HG03342 (cell line): ENCODE measurements at regions not wholly inside any gene's neighbourhood (a gene's known extent, or its start where the extent isn't known, plus 50 kb on each side); places are given as distances from the start of the nearest gene placed in this dataset.
"Not testable (repeated sequence)": the region's sequence is repeated elsewhere in the genome, so short reads cannot be mapped to it uniquely, and the experiment has no call there.

Experiments
- ATAC-seq: cut with Tn5 transposase; IDR thresholded peaks from one replicate; pipeline ENCODE4 v1.9.1; 2021; ENCODE audit warnings: mild to moderate bottlenecking, moderate library complexity; ENCODE audit not compliant: unreplicated experiment

GRCh38 chr5:174998131-174998730 lies 273.8 kb downstream of the MSX2 start:
- ATAC-seq, result no peak

DNA sequence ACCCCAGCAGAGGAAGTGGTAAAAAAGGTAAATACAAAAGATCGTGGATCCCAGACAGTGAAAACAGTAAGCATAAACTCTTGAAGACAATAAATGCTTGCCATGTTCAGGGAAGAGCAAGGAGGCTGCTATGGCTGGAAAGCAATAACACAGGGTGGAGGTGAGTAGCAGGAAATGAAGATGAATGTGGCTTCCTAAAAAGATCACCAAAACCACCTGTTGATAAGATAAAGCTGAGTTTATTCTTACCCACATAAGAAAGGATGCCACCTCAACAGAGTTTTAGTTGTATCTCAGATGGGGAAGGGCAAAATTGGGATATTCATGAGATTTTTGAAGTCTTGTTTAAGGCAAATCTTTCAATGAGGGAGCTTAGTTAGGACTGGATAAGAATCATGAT lies 273.3 kb downstream of the MSX2 start:
- ATAC-seq, result no peak

GRCh38 chr5:174996941-174997340 lies 272.6 kb downstream of the MSX2 start:
- ATAC-seq, result no peak

DNA sequence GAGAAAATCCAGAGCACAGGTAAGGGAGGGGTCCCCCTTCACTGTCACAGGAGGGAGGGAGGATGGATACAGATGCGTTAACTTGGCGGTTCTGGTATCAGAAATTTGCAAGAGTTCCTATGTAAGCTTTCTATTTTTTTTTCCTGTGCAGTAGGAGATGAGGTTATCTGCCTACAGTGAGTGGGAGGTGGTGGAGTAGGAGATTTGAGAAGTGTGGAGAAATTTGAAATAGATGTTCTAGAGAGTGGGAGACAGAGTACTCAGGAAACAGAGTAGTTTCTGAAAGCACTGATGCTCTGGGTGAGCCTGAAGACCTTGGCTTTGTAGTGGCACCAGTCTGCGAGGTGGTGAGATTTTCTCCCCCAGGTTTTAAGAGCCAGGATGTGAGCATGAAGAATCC lies 271.4 kb downstream of the MSX2 start:
- ATAC-seq, result no peak

DNA sequence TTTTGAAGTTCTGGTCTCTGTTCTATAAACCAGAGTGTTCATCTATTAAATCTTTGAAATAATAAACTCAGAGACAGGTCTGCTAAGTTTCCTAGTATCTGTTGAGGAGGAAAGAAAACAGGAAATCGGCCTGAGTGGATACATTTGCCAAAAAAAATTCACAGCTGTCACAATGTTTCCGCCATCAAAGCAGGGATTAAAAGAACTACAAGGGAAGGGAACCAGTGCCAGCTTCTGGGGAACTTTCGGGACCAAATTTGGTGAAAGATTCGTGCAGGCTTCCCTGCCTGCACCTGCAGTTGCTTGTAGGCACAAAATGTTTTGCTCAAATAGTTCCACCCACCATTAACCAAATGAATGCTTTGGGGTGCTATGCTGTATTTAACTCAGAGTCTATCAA lies 267.5 kb downstream of the MSX2 start:
- no peak for ATAC-seq

DNA sequence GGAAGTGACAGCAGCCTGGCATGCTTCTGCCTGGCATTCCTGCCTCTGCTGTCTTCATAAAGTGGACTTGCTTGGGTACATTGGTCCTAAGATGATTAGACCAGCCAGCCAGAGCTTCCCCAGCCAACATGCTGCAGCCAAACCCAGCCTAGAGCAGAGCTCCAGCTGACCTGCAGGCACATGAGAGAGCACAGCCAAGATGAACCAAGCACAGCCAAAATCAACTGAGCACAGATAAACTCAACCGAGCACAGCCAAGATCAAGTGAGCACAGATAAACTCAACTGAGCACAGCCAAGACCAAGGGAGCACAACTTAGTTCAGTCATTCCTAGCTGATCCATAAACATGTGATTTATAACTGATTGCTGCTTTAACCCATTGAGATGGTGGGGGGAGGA lies 266.5 kb downstream of the MSX2 start:
- no peak for ATAC-seq

DNA sequence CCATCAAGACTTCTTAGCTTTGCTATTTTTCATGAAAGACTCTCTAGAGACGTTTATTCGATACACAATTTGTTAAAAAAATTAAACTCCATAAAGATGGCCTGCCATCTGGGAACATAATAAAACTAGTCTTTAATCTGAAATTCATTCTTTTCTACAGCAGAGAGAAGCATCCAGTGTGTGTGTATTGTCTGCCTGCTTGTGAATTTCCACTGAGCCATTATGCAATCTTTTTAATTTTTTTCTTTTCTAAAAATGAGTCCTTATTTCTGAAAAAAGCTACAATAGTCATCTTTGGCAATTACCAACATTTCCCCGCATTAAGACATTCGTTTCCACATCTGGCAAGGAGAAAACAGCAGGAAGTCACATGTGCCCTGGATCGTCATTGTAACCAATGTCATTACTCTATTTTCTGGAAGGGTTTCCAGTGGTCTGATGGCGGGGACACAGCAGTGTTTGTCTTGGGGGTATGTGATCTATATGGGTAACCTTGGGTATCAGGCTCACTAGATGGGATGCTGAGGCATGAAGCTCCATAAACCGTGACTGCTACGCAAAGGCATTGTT lies 263.1 kb downstream of the MSX2 start:
- no peak for ATAC-seq

DNA sequence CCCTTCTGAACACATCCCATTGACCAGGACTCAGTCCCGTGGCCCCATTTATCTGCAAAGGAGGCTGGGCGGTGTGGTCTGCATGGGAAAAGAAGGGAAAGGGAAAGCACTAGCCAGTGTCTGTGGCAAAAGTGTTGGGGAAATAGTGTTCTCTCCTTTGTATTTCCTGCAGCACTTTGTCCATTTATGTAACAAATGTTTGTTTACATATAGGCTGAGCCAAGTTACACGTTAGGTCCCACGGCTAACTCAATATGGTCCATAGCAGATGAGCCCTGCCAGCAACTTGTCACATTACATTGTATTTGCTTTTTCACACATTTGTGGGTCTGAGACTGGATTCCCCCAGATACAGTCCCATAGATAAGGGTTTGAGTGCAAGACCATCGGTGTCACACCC lies 260.5 kb downstream of the MSX2 start:
- ATAC-seq, result no peak

DNA sequence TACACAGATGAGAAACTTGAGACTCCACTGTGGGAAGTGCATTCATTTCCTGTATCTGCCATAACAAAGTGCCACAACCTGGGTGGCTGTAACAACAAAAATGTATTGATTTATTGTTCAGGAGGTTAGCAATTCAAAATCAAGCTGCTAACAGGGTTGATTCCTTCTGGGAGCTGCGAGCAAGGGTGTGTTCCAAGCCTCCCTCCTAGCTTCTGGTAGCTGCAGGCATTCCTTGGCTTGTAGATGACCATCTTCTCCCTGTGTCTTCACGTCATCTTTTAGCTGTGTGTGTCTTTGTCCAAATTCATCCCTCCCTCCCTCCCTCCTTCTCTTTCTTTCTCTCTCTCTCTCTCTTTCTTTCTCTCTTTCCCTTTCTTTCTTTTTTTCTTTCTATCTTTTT lies 258.1 kb downstream of the MSX2 start:
- no peak for ATAC-seq

GRCh38 chr5:174981416-174981815 lies 257.0 kb downstream of the MSX2 start:
- ATAC-seq, result no peak

- no peak for ATAC-seq
Measured at GRCh38 chr5:174980952-174981351, 256.6 kb downstream of the MSX2 start.

GRCh38 chr5:174972291-174972690 lies 247.9 kb downstream of the MSX2 start:
- no peak for ATAC-seq

DNA sequence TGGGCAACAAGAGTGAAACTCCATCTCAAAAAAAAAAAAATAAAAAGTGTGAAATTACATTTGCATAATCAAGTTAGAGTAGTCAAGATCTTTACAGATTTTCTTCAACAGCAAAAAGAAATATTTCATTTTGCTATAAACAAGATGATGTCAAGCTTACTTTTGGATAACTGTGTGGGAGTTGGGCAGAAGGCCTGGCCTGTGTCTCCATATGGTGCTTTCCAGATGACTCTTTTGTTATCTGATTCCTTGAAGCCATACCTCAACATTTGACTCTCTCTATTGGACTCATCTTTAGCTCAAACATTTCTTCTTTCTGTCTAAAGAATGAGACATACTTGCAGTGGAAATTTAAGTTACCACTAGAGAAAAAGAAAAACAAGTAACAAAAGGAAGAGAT lies 246.8 kb downstream of the MSX2 start:
- ATAC-seq, result no peak

DNA sequence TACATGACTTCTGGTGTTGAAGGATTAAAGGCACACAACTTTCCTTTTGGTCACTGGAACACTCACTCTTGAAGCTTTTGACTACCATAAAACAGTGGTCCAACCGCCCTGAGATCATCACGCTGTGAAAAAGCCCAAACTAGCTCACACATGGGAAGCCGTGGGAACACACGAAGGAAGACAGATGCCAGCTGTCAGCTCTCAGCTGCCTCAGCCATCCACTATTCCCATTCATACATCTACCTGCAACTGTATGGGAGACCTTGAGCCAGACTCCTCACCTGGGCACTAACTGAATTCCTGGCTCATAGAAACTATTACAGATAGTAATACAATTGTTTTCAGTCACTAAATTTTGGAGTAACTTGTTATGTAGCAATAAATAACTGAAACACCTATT lies 246.1 kb downstream of the MSX2 start:
- no peak for ATAC-seq

DNA sequence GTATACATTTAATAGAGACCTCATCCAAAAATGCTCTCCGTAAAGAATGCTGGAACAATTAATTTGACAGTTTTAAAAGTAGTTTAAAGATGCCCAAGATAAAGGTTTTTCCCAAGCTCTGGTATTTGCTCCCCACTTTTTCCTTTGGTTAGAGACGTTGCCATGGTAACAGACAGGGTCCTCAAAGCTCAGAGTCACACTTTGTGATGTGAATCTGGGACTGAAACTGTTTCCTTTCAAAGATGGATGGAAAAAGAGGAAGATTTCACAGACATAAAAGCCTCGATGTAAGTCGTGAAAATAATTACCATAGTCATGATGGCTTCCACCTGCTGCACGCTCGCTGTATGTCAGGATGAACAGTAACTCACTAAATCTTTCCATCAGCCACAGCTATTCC lies 229.5 kb downstream of the MSX2 start:
- ATAC-seq, result no peak

DNA sequence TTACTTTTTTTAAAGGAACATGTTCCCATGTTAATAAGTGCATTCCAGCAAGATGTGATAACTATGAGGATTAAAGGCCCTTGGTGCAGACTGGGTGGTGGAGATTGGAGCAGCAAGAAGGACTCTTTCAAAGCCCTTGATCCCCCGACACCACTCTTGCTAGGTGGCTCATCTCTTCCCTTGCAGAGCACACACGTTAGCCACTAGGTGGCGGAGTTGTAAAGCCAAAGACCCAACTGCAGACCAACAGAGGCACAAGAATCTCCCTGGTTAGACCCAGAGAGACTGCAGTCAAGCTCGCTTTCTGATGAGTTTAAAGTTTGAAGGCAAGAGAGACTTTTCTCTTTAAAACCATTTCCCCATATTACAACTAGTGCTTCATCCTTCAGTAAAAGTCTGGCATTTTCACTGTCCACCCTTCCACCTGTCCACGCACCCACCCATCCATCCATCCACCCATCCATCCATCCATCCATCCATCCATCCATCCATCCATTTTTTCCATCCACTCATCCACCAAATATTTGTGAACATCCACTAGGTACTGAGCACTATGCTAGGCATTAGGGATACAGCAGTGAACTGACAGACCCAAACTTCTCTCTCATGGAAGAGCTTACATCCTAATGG lies 226.9 kb downstream of the MSX2 start:
- peak; percentile 85 for ATAC-seq

GRCh38 chr5:174947548-174947947 lies 223.2 kb downstream of the MSX2 start:
- no peak for ATAC-seq

DNA sequence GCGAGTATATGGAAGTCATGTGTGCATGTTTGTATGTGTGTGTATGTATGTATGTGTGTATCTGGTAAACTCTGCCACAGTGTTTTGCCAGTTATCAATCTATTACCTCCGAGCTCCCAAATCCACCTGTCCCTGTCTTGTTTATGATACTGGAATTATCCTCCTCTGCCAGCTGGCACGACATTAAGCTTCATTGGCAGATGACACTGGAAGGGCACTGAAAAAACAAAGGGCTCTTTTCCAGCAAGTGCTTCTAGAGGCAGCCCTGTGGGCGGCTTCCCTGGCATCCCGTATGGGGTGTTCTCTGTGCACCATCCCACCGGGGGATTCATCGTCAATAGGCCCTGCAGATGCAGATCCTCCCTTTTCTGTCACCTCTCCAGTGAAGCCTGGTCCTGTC lies 221.5 kb downstream of the MSX2 start:
- no peak for ATAC-seq

DNA sequence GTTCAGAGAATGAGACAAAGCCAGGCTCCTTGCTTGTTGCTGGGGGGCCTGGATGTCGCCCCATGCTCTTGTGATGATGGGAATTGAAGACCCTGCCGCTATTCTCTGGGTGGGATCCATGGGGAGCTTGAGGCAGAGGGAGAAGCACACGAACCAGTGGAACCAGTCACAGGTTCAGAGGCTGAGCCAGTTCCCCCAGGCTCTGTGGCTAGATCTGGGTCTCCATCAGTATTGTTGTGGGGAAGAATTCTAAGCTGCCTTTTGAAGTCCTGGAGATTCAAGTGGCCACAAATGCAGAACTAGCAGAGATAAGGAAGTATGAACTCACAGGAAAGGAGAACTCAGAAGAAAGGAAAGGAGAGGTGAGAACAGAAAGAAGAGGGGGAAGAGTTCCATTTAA lies 219.4 kb downstream of the MSX2 start:
- no peak for ATAC-seq

DNA sequence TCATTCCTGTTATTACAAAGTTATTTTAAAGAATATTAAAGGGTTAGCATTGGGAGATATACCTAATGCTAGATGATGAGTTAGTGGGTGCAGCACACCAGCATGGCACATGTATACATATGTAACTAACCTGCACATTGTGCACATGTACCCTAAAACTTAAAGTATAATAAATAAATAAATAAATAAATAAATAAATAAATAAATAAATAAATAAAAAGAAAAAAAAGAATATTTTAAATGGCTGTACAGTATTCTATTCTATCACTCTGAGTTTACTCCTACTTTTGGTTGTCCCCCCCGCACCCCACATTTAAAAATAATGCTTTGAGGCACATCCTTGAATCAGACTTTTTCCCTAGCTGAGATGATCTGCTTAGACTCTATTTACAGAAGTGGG lies 218.6 kb downstream of the MSX2 start:
- not testable (repeated sequence) for ATAC-seq

DNA sequence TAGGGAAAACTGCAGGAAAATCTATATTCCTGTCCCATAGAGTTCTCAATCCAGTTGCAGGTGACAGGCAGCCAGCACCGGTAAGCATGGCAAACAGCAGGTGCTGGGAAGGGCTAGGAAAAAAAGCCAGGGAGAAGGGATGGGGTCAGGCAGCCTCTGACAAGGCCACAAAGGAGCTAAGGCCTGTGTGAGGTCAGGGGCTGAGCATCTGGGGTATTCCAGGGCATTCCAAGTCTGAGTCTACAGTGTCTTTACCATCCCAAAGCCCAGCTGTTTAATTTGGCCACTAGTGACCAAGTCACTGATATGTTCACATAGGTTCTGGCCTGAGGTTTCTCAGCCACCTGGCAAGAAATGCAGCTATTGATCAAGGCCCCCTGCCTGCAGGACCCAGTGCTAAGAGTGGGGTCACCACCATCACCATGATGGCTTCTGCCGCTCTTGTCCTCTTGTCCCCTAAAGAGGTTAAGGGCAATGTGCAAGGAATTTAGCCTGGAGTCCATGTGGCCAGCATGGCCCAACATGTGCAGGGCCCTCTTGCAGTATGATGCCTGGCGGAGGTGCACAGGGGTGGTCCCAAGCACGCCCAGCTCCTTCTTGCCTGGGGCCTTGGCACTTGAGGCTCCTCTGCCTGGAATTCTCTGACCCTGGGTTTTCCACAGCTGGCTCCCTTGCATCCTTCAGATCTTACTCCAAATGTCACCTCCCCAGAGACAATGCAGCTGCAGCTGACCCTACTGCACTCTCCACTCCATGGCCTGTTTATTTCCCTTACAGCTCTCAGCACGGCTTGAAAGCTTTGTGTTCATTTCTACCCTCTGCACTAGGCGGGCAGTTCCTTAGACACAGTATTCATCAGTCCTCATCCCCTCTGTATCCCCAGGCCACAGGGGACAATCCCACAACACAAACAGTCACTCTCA lies 213.1 kb downstream of the MSX2 start:
- ATAC-seq, result no peak
